ENCODE measurements at regions not wholly inside any gene's neighbourhood (a gene's known extent, or its start where the extent isn't known, plus 50 kb on each side); places are given as distances from the start of the nearest gene placed in this dataset.

- no peak for TF ChIP-seq POLR2A (IDR thresholded peaks at IDR 0.05; ENCODE audit: low read depth, low read length)
- TF ChIP-seq POLR2AphosphoS5 (IDR thresholded peaks at IDR 0.05; ENCODE audit: low read depth, low read length) = no peak
Observed at GRCh38 chr1:208347191-208347590, 103.0 kb upstream of the PLXNA2 start.

Data from GM12892 (cell line).